HCT116 (cell line): ENCODE measurements at regions not wholly inside any gene's neighbourhood (a gene's known extent, or its start where the extent isn't known, plus 50 kb on each side); places are given as distances from the start of the nearest gene placed in this dataset.

Experiments
- ATAC-seq: fragments of 200-7000 bp; cut with Tn5 transposase; 2 replicates; pipeline ENCODE4 v1.9.1; 2020; ENCODE audit warnings: mild to moderate bottlenecking, moderate library complexity
- BruUV-seq: library from RNA; stranded (reverse); fragments of 400-500 nt; replicated peaks from 2 replicates; lab custom pipeline; 2021; lab: Mats Ljungman, UMichigan
- CTCF ChIA-PET: fragments of 300-600 bp; sonication (Branson Sonifier 250); formaldehyde crosslinking; loops from one replicate; lab custom pipeline; 2021; ENCODE audit warnings: antibody characterized with exemption; lab: Charles Lee
- POLR2A ChIA-PET: fragments of 300-600, 350-600 bp; sonication (Branson Sonifier 250); formaldehyde crosslinking; loops from one replicate; lab custom pipeline; 2021; ENCODE audit warnings: antibody characterized with exemption; lab: Charles Lee
- RAD21 ChIA-PET, 2 experiments: fragments of 300-600 bp; sonication (Branson Sonifier 250); formaldehyde crosslinking; loops; one replicate each; lab custom pipeline; 2023; ENCODE audit warnings: low total read pairs in 2 of 2; ENCODE audit not compliant: uncharacterized antibody in 2 of 2, unreplicated experiment in 2 of 2, low non-redundant PET in 1 of 2; lab: Charles Lee
- DNase-seq: peaks from one replicate; pipeline ENCODE4 v3.0.0-alpha.2; 2010; ENCODE audit warnings: low read depth, low spot score
- H2AFZ ChIP-seq: fragments of 200-600 bp; shearing (Covaris generic), sonication (generic); 2 replicates; pipeline ENCODE4 v1.6.1; 2017; ENCODE audit warnings: low read depth, mixed run types, mixed read lengths, antibody characterized with exemption, low read length; ENCODE audit not compliant: poor library complexity, severe bottlenecking
- H3K27ac ChIP-seq: 2 replicates; pipeline ENCODE4 v1.5.1; 2012; ENCODE audit warnings: low read depth, low read length
- H3K27me3 ChIP-seq: fragments of 200-600 bp; sonication (generic); 2 replicates; pipeline ENCODE4 v1.6.1; 2016; ENCODE audit warnings: mixed run types, low read length, mixed read lengths; ENCODE audit not compliant: insufficient read depth
- H3K36me3 ChIP-seq, 2 experiments: fragments of 200-500 bp in 1 of 2; fragments of 200-600 bp in 1 of 2; sonication (Bioruptor generic) in 1 of 2; sonication (generic) in 1 of 2; 2 replicates each; pipeline versions ENCODE4 v1.5.1 to v1.6.1; 2014 to 2016; ENCODE audit warnings: low read length in 2 of 2, inconsistent platforms in 1 of 2, mixed read lengths in 1 of 2, mixed run types in 1 of 2; ENCODE audit not compliant: insufficient read depth in 2 of 2, control insufficient read depth in 1 of 2
- H3K4me1 ChIP-seq, 2 experiments: fragments of 200-600 bp in 1 of 2; sonication (generic) in 1 of 2; 2 replicates each; pipeline versions ENCODE4 v1.5.1 to v1.6.1; 2012 to 2017; ENCODE audit warnings: low read length in 2 of 2, inconsistent platforms in 1 of 2, mild to moderate bottlenecking in 1 of 2, mixed read lengths in 1 of 2, mixed run types in 1 of 2, moderate library complexity in 1 of 2; ENCODE audit not compliant: insufficient read depth in 2 of 2, control insufficient read depth in 1 of 2
- H3K4me2 ChIP-seq: fragments of 200-600 bp; sonication (generic); 2 replicates; pipeline ENCODE4 v1.6.1; 2017; ENCODE audit warnings: mixed run types, low read length, mixed read lengths
- H3K4me3 ChIP-seq, 2 experiments: fragments of 200-600 bp in 1 of 2; sonication (generic) in 1 of 2; replicated peaks in 1 of 2; 2 replicates each; pipeline ENCODE4 v1.5.1; 2011 to 2016; ENCODE audit warnings: low read length in 2 of 2, control low read depth in 1 of 2, low read depth in 1 of 2, mild to moderate bottlenecking in 1 of 2, mixed read lengths in 1 of 2, mixed run types in 1 of 2
- H3K79me2 ChIP-seq: fragments of 200-600 bp; sonication (generic); 2 replicates; pipeline ENCODE4 v1.6.1; 2017; ENCODE audit warnings: mild to moderate bottlenecking, mixed run types, low read length, moderate library complexity, mixed read lengths; ENCODE audit not compliant: insufficient read depth
- H3K9ac ChIP-seq: fragments of 200-600 bp; sonication (generic); 2 replicates; pipeline ENCODE4 v1.6.1; 2016; ENCODE audit warnings: low read length, mixed read lengths
- H3K9me2 ChIP-seq: fragments of 200-600 bp; sonication (generic), shearing (Covaris generic); 2 replicates; pipeline ENCODE4 v1.6.1; 2017; ENCODE audit warnings: mixed run types, mild to moderate bottlenecking, moderate library complexity; ENCODE audit not compliant: insufficient read depth
- H3K9me3 ChIP-seq, 2 experiments: fragments of 200-500 bp in 1 of 2; fragments of 200-600 bp in 1 of 2; sonication (Bioruptor generic) in 1 of 2; sonication (generic) in 1 of 2; 2 replicates each; pipeline ENCODE4 v1.6.1; 2014 to 2017; ENCODE audit warnings: low read length in 2 of 2, mixed read lengths in 2 of 2, inconsistent platforms in 1 of 2, low read depth in 1 of 2, mild to moderate bottlenecking in 1 of 2, mixed run types in 1 of 2, moderate library complexity in 1 of 2; ENCODE audit not compliant: control insufficient read depth in 1 of 2, insufficient read depth in 1 of 2
- H4K20me1 ChIP-seq: fragments of 200-600 bp; sonication (generic), shearing (Covaris generic); 2 replicates; pipeline ENCODE4 v1.6.1; 2017; ENCODE audit warnings: mixed run types, mild to moderate bottlenecking, moderate library complexity; ENCODE audit not compliant: insufficient read depth
- ATF3 ChIP-seq: IDR thresholded peaks from 2 replicates; pipeline ENCODE4 v1.6.1; 2012
- FOSL1 ChIP-seq: IDR thresholded peaks from 2 replicates; pipeline ENCODE4 v1.6.1; 2012; ENCODE audit warnings: low read depth
- POLR2A ChIP-seq: IDR thresholded peaks from 2 replicates; pipeline ENCODE4 v1.7.0; 2011; ENCODE audit warnings: borderline replicate concordance; ENCODE audit not compliant: insufficient read depth, insufficient read length; ENCODE audit errors: extremely low read depth
- TCF7L2 ChIP-seq: IDR thresholded peaks from 2 replicates; pipeline ENCODE4 v1.7.0; 2011; ENCODE audit warnings: borderline replicate concordance, inconsistent platforms; ENCODE audit not compliant: insufficient read depth, insufficient read length; ENCODE audit errors: extremely low read depth
- intact Hi-C: fragments of 100-400 bp; cut with micrococcal nuclease; formaldehyde crosslinking; loops from 2 replicates; pipeline ENCODE4 v1.10.0; 2022

GRCh38 chr19:31498781-31499180 is 149.5 kb upstream of the TSHZ3 start (continued):
- TF ChIP-seq POLR2A (no peak), TCF7L2 (no peak)

DNA sequence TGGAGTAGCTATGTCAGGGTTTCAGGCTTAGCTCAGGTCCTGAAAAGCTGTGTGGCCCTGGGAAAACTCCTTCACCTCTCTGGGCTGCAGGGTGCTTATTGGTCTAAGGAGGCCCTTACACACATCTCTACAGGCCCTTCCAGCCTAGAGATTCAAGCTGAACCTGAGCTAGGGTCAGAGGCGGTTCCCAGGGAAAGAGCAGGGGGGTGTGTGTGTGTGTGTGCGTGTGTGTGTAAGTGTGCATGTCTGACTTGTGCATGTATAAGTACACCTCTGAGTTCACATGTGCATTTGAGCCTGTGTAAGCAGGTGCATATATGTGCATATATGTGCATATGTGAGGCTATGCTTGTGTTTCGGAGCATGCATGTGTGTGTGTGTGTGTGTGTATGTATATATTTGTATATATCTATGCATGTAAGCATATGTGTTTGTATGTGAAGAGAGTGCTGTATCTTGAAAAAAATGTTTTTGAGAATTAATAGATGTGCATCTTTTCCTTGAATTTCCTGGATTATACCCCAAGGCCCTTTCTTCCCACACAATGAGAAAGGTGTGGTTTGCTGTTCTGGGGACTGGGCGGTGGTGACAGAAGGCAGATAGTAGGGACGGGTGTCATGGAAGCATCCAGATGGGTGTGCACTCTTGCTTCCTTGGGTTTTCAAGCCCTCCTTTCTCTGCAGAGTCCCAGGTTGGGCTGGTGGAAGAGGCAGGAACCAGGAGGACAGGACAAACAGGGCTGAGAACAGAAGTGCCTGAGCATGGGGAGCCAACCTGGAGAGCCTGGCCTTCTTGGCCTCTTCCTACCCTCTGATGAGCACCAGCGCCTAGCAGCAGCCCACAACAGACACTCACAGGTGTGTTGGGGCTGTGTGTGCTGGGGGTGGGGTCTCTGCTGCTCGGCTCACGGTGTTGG is 150.3 kb upstream of the TSHZ3 start:
- Histone ChIP-seq H3K9me3 (peaks cover 9 to 33% of the 10 kb centered on the region in 2 experiments; a peak in 2 of 4 replicates), H2AFZ (no peak overlapping the region), H3K9me2 (no peaks in the 10 kb centered on the region), H3K27ac (no peak overlapping the region), H4K20me1 (no peaks in the 10 kb centered on the region), H3K36me3 (no peaks in the 10 kb centered on the region), H3K9ac (no peak overlapping the region), H3K27me3 (no peaks in the 10 kb centered on the region), H3K4me3 (no peak overlapping the region)
- no peak for ATAC-seq
- intact Hi-C loops: no loop called here
- DNase-seq: no peak
- CTCF ChIA-PET: no interaction called here
- TF ChIP-seq FOSL1: no peak
- TF ChIP-seq, all 23 proteins: peak for 0
- H3K4me1 ChIP-seq: no peaks in the 10 kb centered on the region
- BruUV-seq: no TSS peak
- RAD21 ChIA-PET: no interaction called here
- no peak overlapping the region for H3K4me2 ChIP-seq
- POLR2A ChIA-PET: no interaction called here
- H3K79me2 ChIP-seq: no peaks in the 10 kb centered on the region

DNA sequence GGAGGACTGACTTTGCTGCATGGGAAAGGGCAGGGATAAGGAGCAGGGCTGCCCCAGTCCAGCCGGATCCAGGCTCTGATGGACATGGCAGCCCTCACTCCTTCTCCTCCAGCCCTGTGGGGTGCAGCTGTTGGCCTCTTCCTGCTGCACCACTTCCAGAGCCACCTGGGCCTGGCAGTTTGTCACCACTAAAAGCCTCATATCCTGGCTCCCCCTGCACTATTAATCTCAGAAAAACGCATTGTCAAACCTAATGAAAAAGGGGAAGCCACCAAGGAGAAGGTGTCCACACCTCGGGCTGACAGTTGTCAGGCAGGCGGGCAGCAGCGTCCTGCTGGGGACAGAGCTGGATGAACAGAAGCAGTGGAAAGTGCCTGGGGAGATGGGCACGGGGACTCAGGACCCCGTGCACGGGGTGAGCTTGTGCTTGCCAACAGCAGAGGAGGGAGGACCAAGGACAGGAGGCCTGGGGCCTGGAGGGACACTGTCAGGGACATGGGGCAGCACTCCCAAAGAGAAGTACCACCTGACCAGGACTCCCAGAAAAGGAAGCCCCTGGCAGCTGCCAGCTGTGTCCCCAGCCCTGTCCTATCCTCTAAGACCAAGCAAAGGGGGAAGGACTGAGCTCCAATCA is 151.1 kb upstream of the TSHZ3 start:
- no peak overlapping the region for H2AFZ ChIP-seq
- no peaks in the 10 kb centered on the region for H3K9me2 ChIP-seq
- intact Hi-C loops: no loop called here
- no peaks in the 10 kb centered on the region for H3K36me3 ChIP-seq
- no peak for ATAC-seq
- DNase-seq: no peak
- no peak overlapping the region for H3K4me3 ChIP-seq
- TF ChIP-seq FOSL1 (no peak), ATF3 (no peak)
- H3K27me3 ChIP-seq: no peaks in the 10 kb centered on the region
- H3K4me2 ChIP-seq: no peak overlapping the region
- no peaks in the 10 kb centered on the region for H4K20me1 ChIP-seq
- H3K4me1 ChIP-seq: no peaks in the 10 kb centered on the region
- RAD21 ChIA-PET: no interaction called here
- POLR2A ChIA-PET: no interaction called here
- no TSS peak for BruUV-seq
- no peak overlapping the region for H3K9ac ChIP-seq
- no peak overlapping the region for H3K27ac ChIP-seq
- CTCF ChIA-PET: no interaction called here
- peaks cover 9 to 32% of the 10 kb centered on the region in 2 experiments; a peak in 2 of 4 replicates for H3K9me3 ChIP-seq
- H3K79me2 ChIP-seq: no peaks in the 10 kb centered on the region
